ENCODE measurements at regions not wholly inside any gene's neighbourhood (a gene's known extent, or its start where the extent isn't known, plus 50 kb on each side); places are given as distances from the start of the nearest gene placed in this dataset.

DNA sequence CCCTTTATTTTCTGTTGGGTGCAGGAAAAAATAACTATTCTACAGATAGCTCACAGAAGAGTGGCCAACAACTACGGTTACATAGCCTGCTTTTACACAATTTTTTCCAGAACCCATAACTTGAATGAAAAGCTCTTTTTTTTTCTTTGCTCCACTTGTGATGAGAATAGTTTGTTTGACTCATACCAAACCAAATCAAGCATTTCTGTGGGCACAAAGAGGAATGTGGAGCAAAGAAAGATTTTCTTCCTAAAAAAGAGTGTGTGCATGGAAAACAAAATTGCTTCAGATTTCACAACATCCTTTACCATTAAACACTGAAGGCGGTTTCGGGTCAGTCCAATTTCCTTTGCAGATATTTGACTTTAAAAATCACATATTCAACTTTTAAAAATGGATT lies 54.8 kb upstream of the RAB11FIP2 start:
- TF ChIP-seq, protein P1, sequence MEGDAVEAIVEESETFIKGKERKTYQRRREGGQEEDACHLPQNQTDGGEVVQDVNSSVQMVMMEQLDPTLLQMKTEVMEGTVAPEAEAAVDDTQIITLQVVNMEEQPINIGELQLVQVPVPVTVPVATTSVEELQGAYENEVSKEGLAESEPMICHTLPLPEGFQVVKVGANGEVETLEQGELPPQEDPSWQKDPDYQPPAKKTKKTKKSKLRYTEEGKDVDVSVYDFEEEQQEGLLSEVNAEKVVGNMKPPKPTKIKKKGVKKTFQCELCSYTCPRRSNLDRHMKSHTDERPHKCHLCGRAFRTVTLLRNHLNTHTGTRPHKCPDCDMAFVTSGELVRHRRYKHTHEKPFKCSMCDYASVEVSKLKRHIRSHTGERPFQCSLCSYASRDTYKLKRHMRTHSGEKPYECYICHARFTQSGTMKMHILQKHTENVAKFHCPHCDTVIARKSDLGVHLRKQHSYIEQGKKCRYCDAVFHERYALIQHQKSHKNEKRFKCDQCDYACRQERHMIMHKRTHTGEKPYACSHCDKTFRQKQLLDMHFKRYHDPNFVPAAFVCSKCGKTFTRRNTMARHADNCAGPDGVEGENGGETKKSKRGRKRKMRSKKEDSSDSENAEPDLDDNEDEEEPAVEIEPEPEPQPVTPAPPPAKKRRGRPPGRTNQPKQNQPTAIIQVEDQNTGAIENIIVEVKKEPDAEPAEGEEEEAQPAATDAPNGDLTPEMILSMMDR (IDR thresholded peaks at IDR 0.05) = no peak
- TF ChIP-seq POLR2AphosphoS5 (IDR thresholded peaks at IDR 0.05) (no peak), POLR2A (IDR thresholded peaks at IDR 0.05) (no peak)

Data from prostate gland (tissue), 2 donors.